NB4 (cell line): ENCODE measurements at regions not wholly inside any gene's neighbourhood (a gene's known extent, or its start where the extent isn't known, plus 50 kb on each side); places are given as distances from the start of the nearest gene placed in this dataset.

Experiments used
- MAX ChIP-seq: IDR thresholded peaks from 2 replicates; pipeline ENCODE4 v1.6.1; 2011; ENCODE audit warnings: low read depth, low read length
- POLR2A ChIP-seq: IDR thresholded peaks from 2 replicates; pipeline ENCODE4 v1.6.1; 2011; ENCODE audit warnings: mild to moderate bottlenecking; ENCODE audit not compliant: insufficient read length; ENCODE audit errors: extremely low read depth
- TF ChIP-seq, protein P1 (sequence below): IDR thresholded peaks from one replicate; pipeline ENCODE4 v1.5.1; 2012; ENCODE audit warnings: low read depth, low read length

- TF ChIP-seq, protein P1, sequence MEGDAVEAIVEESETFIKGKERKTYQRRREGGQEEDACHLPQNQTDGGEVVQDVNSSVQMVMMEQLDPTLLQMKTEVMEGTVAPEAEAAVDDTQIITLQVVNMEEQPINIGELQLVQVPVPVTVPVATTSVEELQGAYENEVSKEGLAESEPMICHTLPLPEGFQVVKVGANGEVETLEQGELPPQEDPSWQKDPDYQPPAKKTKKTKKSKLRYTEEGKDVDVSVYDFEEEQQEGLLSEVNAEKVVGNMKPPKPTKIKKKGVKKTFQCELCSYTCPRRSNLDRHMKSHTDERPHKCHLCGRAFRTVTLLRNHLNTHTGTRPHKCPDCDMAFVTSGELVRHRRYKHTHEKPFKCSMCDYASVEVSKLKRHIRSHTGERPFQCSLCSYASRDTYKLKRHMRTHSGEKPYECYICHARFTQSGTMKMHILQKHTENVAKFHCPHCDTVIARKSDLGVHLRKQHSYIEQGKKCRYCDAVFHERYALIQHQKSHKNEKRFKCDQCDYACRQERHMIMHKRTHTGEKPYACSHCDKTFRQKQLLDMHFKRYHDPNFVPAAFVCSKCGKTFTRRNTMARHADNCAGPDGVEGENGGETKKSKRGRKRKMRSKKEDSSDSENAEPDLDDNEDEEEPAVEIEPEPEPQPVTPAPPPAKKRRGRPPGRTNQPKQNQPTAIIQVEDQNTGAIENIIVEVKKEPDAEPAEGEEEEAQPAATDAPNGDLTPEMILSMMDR, result no peak
- TF ChIP-seq POLR2A, result no peak
- TF ChIP-seq MAX, result no peak
These were observed 53.2 kb upstream of the CDK13 start for GRCh38 chr7:39896840-39897239.
